ENCODE measurements at regions not wholly inside any gene's neighbourhood (a gene's known extent, or its start where the extent isn't known, plus 50 kb on each side); places are given as distances from the start of the nearest gene placed in this dataset.
A peak's percentile ranks its signal among the peaks of the same experiment; 100 is the strongest.

DNA sequence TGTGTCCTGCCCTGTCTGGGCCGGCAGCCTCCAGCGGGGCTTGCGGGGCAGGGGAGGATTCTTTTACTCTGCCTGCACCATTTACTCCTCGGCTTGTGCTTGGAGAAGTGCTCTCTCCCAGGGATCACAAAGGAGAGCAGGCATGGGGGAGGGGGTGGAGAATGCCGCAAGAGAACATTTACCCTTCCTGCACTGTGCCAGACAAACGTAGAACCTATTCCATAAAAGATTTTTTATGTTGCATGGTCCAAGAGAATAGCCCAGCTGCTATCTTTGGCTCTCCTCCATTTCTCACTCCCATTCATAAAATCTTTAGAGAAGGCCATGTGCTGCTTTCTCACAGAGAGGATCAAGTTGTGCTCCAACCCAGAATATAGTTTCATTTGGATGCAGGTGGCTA, 159.4 kb downstream of the SPTSSA start:
- no peak overlapping the region for H3K4me3 ChIP-seq (ENCODE audit: low read depth, low read length)
- TF ChIP-seq, protein P1, sequence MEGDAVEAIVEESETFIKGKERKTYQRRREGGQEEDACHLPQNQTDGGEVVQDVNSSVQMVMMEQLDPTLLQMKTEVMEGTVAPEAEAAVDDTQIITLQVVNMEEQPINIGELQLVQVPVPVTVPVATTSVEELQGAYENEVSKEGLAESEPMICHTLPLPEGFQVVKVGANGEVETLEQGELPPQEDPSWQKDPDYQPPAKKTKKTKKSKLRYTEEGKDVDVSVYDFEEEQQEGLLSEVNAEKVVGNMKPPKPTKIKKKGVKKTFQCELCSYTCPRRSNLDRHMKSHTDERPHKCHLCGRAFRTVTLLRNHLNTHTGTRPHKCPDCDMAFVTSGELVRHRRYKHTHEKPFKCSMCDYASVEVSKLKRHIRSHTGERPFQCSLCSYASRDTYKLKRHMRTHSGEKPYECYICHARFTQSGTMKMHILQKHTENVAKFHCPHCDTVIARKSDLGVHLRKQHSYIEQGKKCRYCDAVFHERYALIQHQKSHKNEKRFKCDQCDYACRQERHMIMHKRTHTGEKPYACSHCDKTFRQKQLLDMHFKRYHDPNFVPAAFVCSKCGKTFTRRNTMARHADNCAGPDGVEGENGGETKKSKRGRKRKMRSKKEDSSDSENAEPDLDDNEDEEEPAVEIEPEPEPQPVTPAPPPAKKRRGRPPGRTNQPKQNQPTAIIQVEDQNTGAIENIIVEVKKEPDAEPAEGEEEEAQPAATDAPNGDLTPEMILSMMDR (IDR thresholded peaks at IDR 0.05; ENCODE audit: borderline replicate concordance, insufficient read depth, low read depth, low read length), result no peak

DNA sequence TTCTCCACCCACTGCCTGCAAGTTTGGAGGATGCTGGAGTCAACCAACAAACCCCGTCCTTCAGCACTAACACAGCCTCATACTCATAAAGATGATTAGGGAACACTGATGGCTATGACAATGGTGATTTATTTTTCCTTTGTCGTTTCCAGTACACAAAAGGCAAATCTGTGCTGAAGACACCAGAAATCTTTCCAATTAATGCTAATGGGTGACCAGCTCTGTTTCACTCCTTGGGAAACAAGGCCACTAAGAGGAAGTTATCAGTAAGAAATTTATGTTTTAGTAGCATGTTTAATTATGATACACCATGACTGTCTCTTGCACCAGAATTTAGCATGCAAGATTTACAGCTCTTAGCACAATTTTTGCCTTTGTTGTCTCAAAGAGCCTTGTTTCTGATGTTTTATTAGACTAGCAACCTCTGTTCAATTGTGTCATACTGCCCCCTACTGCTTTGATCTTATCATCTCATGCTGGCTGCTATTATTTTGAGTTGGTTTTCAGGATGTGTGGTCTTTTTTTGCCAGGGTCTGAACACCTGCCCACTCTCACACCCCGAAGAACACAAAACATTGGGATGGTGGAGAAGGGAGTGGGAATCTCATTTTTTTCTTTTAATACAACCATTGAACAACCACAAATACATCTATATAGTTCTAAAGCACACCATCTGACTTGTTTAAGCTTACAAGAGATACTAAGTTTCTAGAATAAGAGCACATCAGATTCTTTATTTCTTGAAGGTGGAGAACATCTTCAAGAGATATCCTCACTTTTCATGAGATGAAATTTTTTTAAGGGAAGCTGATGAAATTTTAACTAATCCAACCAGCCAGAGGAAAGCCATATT, 160.9 kb downstream of the SPTSSA start:
- TF ChIP-seq, protein P1 (IDR thresholded peaks at IDR 0.05; ENCODE audit: borderline replicate concordance, insufficient read depth, low read depth, low read length), result peak; percentile 41

DNA sequence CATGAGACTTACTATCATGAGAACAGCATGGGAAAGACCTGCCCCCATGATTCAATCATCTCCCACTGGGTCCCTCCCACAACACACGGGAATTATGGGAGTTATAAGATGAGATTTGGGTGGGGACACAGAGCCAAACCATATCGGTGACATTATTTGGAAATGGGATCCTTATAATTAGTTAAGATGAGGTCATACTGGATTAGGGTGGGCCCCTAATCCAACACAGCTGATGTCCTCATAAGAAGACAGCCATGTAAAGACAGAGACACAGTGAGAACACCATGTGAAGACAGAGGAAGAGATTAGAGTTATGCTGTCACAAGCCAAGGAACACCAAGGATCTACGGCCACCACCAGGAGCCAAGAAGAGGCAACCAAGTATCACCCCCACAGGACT, 161.7 kb downstream of the SPTSSA start:
- H3K4me3 ChIP-seq (ENCODE audit: low read depth, low read length), result no peak overlapping the region
- TF ChIP-seq, protein P1 (IDR thresholded peaks at IDR 0.05; ENCODE audit: borderline replicate concordance, insufficient read depth, low read depth, low read length), result no peak

More for the DNA sequence above, 160.9 kb downstream of the SPTSSA start:
- no peak overlapping the region for H3K4me3 ChIP-seq (ENCODE audit: low read depth, low read length)

DNA sequence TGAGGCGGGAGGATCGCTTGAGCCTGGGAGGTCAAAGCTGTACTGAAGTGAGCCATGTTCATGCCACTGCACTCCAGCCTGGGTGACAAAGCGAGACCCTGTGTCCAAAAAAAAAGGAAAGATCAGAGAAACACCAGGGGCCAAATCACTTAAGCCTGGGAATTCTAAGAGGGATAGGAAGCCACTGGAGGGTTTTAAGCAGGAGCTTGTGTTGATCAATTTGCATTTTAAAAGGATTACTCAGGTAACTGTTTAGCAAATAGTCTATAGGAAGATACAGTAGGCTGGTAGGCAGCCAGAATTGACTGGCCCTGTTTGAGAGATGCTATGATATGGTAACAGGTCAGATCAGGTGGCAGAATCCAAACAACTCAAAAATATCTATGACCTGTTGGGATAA, 162.7 kb downstream of the SPTSSA start:
- H3K4me3 ChIP-seq (ENCODE audit: low read depth, low read length), result no peak overlapping the region
- TF ChIP-seq, protein P1 (IDR thresholded peaks at IDR 0.05; ENCODE audit: borderline replicate concordance, insufficient read depth, low read depth, low read length), result no peak

DNA sequence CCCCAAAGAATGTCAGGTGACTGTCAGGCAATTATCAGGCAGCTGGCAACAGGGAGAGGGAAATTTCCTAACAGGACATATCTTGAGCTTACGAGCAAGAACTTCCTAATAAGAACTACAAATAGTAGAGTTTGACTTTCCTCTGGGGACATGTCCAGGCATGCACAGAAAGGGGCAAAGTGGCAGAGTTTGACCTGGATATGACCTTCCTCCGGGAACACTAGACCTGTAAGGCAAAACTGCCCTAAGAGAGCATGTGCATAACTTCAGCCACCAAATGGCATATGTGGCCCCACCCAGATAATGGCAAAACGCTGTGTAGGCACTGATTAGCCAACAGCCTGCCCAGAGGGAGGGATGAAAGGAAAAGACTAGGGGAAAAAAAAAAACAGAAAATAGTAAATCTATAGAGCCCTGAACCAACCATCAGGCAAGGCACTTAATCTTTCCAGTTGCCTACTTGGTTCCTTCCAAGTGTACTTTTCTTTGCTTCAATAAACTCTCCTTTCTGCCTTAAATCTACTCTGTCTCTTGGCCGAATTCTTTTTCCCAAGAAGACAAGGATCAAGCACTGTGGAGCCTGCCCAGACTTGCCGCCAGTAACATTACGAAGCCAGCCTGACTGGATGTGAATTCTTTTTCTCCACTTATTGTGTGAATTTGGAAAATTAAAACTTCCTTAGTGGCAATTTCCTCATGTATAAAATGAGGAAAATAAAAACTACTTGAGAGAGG, 164.1 kb downstream of the SPTSSA start:
- TF ChIP-seq, protein P1 (IDR thresholded peaks at IDR 0.05; ENCODE audit: borderline replicate concordance, insufficient read depth, low read depth, low read length), result no peak
- no peak overlapping the region for H3K4me3 ChIP-seq (ENCODE audit: low read depth, low read length)

DNA sequence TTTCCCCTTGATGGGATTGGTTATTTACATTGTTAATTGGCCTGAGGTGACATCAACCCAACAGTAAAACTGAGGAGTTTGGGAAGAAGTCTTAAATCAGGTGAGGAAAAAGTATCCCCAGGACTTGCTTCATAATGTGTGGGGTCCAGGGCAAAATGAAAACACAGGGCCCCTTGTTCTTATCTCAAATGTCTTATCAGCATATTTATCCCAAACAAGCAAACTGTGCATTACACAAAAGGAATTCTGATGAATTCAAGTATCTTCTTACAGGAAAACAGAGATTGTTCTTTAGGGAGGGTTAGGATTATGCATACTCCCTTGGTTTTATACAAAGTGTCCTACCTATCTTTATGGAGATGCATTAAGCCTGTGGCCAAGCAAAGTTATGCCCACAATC, 178.4 kb downstream of the SPTSSA start:
- TF ChIP-seq, protein P1 (IDR thresholded peaks at IDR 0.05; ENCODE audit: borderline replicate concordance, insufficient read depth, low read depth, low read length), result no peak

More for the DNA sequence above, 178.4 kb downstream of the SPTSSA start:
- H3K4me3 ChIP-seq (ENCODE audit: low read depth, low read length), result no peak overlapping the region
